ENCODE measurements at regions not wholly inside any gene's neighbourhood (a gene's known extent, or its start where the extent isn't known, plus 50 kb on each side); places are given as distances from the start of the nearest gene placed in this dataset.
"Not testable (repeated sequence)": the region's sequence is repeated elsewhere in the genome, so short reads cannot be mapped to it uniquely, and the experiment has no call there.

- no peak for DNase-seq
Observed at GRCh38 chr10:26621243-26621888, 76.1 kb upstream of the PDSS1 start.

- DNase-seq, result peak; percentile 60
Observed at GRCh38 chr10:26621889-26622711, 75.4 kb upstream of the PDSS1 start.

GRCh38 chr10:26622891-26623290 is 74.6 kb upstream of the PDSS1 start:
- DNase-seq, result no peak

- no peak for DNase-seq
Observed at GRCh38 chr10:26624006-26624405, 73.5 kb upstream of the PDSS1 start.

GRCh38 chr10:26626066-26626465 is 71.4 kb upstream of the PDSS1 start:
- no peak for DNase-seq

- DNase-seq, result peak; percentile 21
Observed at GRCh38 chr10:26627324-26627723, 70.2 kb upstream of the PDSS1 start.

GRCh38 chr10:26628395-26628794 is 69.1 kb upstream of the PDSS1 start:
- peak; percentile 50 for DNase-seq

GRCh38 chr10:26632171-26632570 is 65.3 kb upstream of the PDSS1 start:
- not testable (repeated sequence) for DNase-seq

- DNase-seq, result not testable (repeated sequence)
Observed at GRCh38 chr10:26634111-26634510, 63.4 kb upstream of the PDSS1 start.

GRCh38 chr10:26637521-26638275 is 59.8 kb upstream of the PDSS1 start:
- no peak for DNase-seq

- no peak for DNase-seq
Observed at GRCh38 chr10:26640391-26640790, 57.1 kb upstream of the PDSS1 start.

- no peak for DNase-seq
Observed at GRCh38 chr10:26642896-26643653, 54.4 kb upstream of the PDSS1 start.

- no peak for DNase-seq
Observed at GRCh38 chr10:26647602-26648244, 49.8 kb upstream of the PDSS1 start.

Data from suppressor macrophage treated with lipopolysaccharide for 4 hours (primary cell).